ENCODE measurements at regions not wholly inside any gene's neighbourhood (a gene's known extent, or its start where the extent isn't known, plus 50 kb on each side); places are given as distances from the start of the nearest gene placed in this dataset.

- Histone ChIP-seq H3K9me3 (replicated peaks in 1 of 3) (no peaks in the 10 kb centered on the region), H3K27me3 (no peaks in the 10 kb centered on the region), H3K27ac (no peak overlapping the region), H3K36me3 (replicated peaks in 1 of 2) (no peaks in the 10 kb centered on the region), H3K4me1 (replicated peaks in 1 of 2) (no peaks in the 10 kb centered on the region), H3K4me3 (no peak overlapping the region)
- no peak for TF ChIP-seq POLR2A (IDR thresholded peaks at IDR 0.05)
- no peak for TF ChIP-seq CTCF (IDR thresholded peaks at IDR 0.05)
- DNase-seq: no peak
- 20 to 48% (median 32%) methylated on average over 1 to 2 of the region's 2 CpGs for WGBS, 4 donors
- intact Hi-C loops (cut with DNase I): no loop called here
Observed at GRCh38 chr6:99080191-99080590, 132.4 kb upstream of the FBXL4 start.

- H3K9me3 ChIP-seq (replicated peaks in 1 of 3): no peaks in the 10 kb centered on the region
- H3K4me1 ChIP-seq (replicated peaks in 1 of 2): peaks cover 0 to 5% of the 10 kb centered on the region in 2 donors
- no peaks in the 10 kb centered on the region for H3K27me3 ChIP-seq
- DNase-seq: no peak
- H3K4me3 ChIP-seq: no peak overlapping the region
- TF ChIP-seq CTCF (IDR thresholded peaks at IDR 0.05) (no peak), POLR2A (IDR thresholded peaks at IDR 0.05) (no peak)
- intact Hi-C loops (cut with DNase I): no loop called here
- 79 to 82% (median 81%) methylated on average over 2 of the region's 2 CpGs for WGBS, 4 donors
- H3K27ac ChIP-seq: no peak overlapping the region
- no peaks in the 10 kb centered on the region for H3K36me3 ChIP-seq (replicated peaks in 1 of 2)
Observed at GRCh38 chr6:99079058-99079457, 131.3 kb upstream of the FBXL4 start.

GRCh38 chr6:99073223-99073622, 125.5 kb upstream of the FBXL4 start:
- no peak overlapping the region for H3K4me3 ChIP-seq
- H3K27me3 ChIP-seq: no peaks in the 10 kb centered on the region
- no peak for TF ChIP-seq CTCF (IDR thresholded peaks at IDR 0.05)
- no peak for TF ChIP-seq POLR2A (IDR thresholded peaks at IDR 0.05)
- H3K4me1 ChIP-seq (replicated peaks in 1 of 2): peaks cover 0 to 6% of the 10 kb centered on the region in 2 donors
- intact Hi-C loops (cut with DNase I): no loop called here
- H3K9me3 ChIP-seq (replicated peaks in 1 of 3): no peaks in the 10 kb centered on the region
- no peak for DNase-seq
- 87 to 88% (median 88%) methylated on average over 4 of the region's 4 CpGs for WGBS, 4 donors
- H3K27ac ChIP-seq: no peak overlapping the region
- no peaks in the 10 kb centered on the region for H3K36me3 ChIP-seq (replicated peaks in 1 of 2)

GRCh38 chr6:99066044-99066443, 118.3 kb upstream of the FBXL4 start:
- DNase-seq: no peak
- intact Hi-C loops (cut with DNase I): no loop called here
- WGBS, 4 donors: 61 to 71% (median 66%) methylated on average over 3 of the region's 3 CpGs

More at GRCh38 chr6:99066044-99066443, 118.3 kb upstream of the FBXL4 start:
- Histone ChIP-seq H3K4me1 (replicated peaks in 1 of 2) (no peaks in the 10 kb centered on the region), H3K27me3 (no peaks in the 10 kb centered on the region), H3K9me3 (replicated peaks in 1 of 3) (no peaks in the 10 kb centered on the region), H3K4me3 (no peak overlapping the region), H3K27ac (no peak overlapping the region), H3K36me3 (replicated peaks in 1 of 2) (no peaks in the 10 kb centered on the region)
- TF ChIP-seq POLR2A (IDR thresholded peaks at IDR 0.05) (no peak), CTCF (IDR thresholded peaks at IDR 0.05) (no peak)

All from adrenal gland (tissue), 9 donors.